Breast epithelium (tissue), 4 donors: ENCODE measurements at regions not wholly inside any gene's neighbourhood (a gene's known extent, or its start where the extent isn't known, plus 50 kb on each side); places are given as distances from the start of the nearest gene placed in this dataset.
A peak's percentile ranks its signal among the peaks of the same experiment; 100 is the strongest.

ENCODE experiments used
- DNase-seq, 2 donors: peaks; one replicate each; pipeline ENCODE4 v3.0.0-alpha.2; 2019; ENCODE audit warnings: low spot score in 2 of 2
- H3K27ac ChIP-seq, 2 donors: fragments of 200-600 bp; sonication (generic) in 1 of 2; one replicate each; pipeline ENCODE4 v1.5.1; 2016 to 2019; ENCODE audit warnings: mild to moderate bottlenecking in 1 of 2
- H3K27me3 ChIP-seq, 2 donors: fragments of 200-600 bp; sonication (generic) in 1 of 2; one replicate each; pipeline versions ENCODE4 v1.5.1 to v1.6.0; 2017 to 2019; ENCODE audit warnings: control low read depth in 1 of 2, mild to moderate bottlenecking in 1 of 2
- H3K36me3 ChIP-seq: fragments of 200-600 bp; one replicate; pipeline ENCODE4 v1.5.1; 2019
- H3K4me1 ChIP-seq, 2 donors: fragments of 200-600 bp; sonication (generic); one replicate each; pipeline ENCODE4 v1.5.1; 2016 to 2019; ENCODE audit warnings: control low read depth in 1 of 2
- H3K4me3 ChIP-seq, 3 donors: fragments of 200-600 bp; sonication (generic); 1 replicate in 2 of 3; 2 replicates in 1 of 3; pipeline ENCODE4 v1.5.1; 2016 to 2019; ENCODE audit warnings: mild to moderate bottlenecking in 3 of 3, moderate library complexity in 2 of 3
- H3K9me3 ChIP-seq, 2 donors: fragments of 200-600 bp; sonication (generic) in 1 of 2; one replicate each; pipeline ENCODE4 v1.5.1; 2016 to 2019; ENCODE audit warnings: control low read depth in 1 of 2
- POLR2A ChIP-seq: fragments of 450-650 bp; IDR thresholded peaks from one replicate; pipeline ENCODE4 v1.6.1; 2016; ENCODE audit warnings: antibody characterized with exemption, mild to moderate bottlenecking, moderate library complexity
- POLR2AphosphoS5 ChIP-seq, 3 donors: sonication (generic); formaldehyde crosslinking; IDR thresholded peaks; one replicate each; pipeline ENCODE4 v1.6.1; 2017; ENCODE audit warnings: antibody characterized with exemption in 3 of 3
- intact Hi-C: fragments of 100-400 bp; cut with DNase I; formaldehyde crosslinking; loops from one replicate; pipeline ENCODE4 v1.15.1; 2023; ENCODE audit warnings: low total_unique reads
- TF ChIP-seq, protein P1 (sequence below), 3 donors: fragments of 450-650 bp; IDR thresholded peaks; one replicate each; pipeline ENCODE4 v1.5.1; 2016 to 2017; ENCODE audit warnings: antibody characterized with exemption in 3 of 3, mild to moderate bottlenecking in 3 of 3, moderate library complexity in 3 of 3

DNA sequence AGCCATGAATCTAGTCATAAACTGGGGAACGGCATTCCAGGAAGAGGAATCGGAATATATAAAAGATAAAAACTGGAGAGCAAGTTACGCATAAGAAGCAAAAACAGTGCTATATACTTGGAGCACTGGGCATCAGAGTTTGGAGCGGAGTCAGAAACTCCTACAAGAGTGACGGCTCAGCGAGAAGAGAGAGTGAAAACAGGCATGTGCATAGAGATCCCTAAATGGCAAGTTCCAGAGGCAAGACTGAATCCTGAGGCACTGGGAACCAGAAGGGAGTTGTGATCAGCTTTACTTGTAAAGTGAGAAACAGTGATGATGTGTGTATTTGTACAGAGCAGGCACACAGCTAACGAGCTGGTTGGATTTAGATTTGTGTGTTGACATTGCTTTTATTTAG is 514.4 kb upstream of the TNC start:
- intact Hi-C loops: no loop called here
- H3K4me3 ChIP-seq: no peak overlapping the region
- no peaks in the 10 kb centered on the region for H3K4me1 ChIP-seq
- no peaks in the 10 kb centered on the region for H3K9me3 ChIP-seq
- no peaks in the 10 kb centered on the region for H3K36me3 ChIP-seq
- H3K27me3 ChIP-seq: no peaks in the 10 kb centered on the region
- no peak overlapping the region for H3K27ac ChIP-seq
- TF ChIP-seq, protein P1, sequence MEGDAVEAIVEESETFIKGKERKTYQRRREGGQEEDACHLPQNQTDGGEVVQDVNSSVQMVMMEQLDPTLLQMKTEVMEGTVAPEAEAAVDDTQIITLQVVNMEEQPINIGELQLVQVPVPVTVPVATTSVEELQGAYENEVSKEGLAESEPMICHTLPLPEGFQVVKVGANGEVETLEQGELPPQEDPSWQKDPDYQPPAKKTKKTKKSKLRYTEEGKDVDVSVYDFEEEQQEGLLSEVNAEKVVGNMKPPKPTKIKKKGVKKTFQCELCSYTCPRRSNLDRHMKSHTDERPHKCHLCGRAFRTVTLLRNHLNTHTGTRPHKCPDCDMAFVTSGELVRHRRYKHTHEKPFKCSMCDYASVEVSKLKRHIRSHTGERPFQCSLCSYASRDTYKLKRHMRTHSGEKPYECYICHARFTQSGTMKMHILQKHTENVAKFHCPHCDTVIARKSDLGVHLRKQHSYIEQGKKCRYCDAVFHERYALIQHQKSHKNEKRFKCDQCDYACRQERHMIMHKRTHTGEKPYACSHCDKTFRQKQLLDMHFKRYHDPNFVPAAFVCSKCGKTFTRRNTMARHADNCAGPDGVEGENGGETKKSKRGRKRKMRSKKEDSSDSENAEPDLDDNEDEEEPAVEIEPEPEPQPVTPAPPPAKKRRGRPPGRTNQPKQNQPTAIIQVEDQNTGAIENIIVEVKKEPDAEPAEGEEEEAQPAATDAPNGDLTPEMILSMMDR (IDR thresholded peaks at IDR 0.05): no peak
- TF ChIP-seq POLR2AphosphoS5 (IDR thresholded peaks at IDR 0.05): no peak
- no peak for TF ChIP-seq POLR2A
- no peak for DNase-seq

DNA sequence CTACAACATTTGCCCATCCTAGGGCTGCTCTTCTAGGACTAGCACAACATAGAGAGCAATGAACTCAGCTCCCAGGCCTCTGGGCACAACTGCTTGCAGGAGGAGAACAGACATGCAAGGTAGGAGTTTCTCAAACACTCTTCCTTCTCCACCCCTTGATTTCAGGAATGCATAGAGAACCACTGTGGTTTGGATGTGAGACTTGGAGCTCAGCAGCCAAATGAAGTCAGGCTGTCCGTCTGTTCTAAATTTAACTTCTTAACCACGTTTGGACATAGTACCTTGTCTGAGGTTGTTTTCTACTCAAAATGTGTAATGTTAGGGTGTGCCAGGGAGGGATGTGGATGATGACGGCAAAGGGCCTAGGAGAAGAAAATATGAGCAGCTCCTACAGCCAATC is 515.1 kb upstream of the TNC start:
- Histone ChIP-seq H3K27me3 (no peaks in the 10 kb centered on the region), H3K27ac (no peak overlapping the region)
- intact Hi-C loops: no loop called here

DNA sequence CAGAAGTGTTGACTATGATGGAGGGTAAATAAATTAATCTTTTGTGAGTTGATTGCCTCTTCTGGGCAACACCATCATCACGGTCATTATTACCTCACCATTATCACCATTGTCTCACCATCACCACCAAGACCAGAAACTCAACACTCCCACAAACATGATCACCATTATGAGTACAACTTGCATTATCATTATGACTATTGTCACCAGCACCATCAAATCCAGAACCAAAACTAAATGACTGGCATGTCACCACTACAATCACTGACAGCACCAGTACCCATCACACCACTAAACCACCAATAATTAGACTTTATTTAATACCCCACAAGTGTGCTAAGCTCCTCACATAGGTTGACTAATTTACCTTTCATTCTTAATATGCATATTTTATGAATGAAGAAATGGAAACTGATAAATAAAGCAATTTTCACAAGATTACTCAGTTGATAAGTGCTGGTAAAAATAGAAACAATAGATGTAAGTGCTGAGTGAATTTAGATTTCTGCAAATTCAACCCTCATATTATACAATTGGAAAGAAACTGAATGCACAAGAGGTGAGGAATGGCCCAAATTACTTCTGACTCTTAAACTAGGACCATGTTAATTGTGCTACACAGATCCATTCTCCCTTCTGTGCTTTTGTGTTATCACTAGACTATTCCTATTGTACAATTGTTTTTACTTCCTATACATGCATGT is 517.8 kb upstream of the PAPPA start:
- intact Hi-C loops: no loop called here
- H3K4me3 ChIP-seq: no peak overlapping the region
- no peak overlapping the region for H3K27ac ChIP-seq
- no peaks in the 10 kb centered on the region for H3K27me3 ChIP-seq
- TF ChIP-seq POLR2A: no peak
- TF ChIP-seq POLR2AphosphoS5 (IDR thresholded peaks at IDR 0.05): no peak
- TF ChIP-seq, protein P1 (IDR thresholded peaks at IDR 0.05): no peak
- H3K36me3 ChIP-seq: no peaks in the 10 kb centered on the region
- no peak for DNase-seq
- H3K4me1 ChIP-seq: no peaks in the 10 kb centered on the region
- H3K9me3 ChIP-seq: no peaks in the 10 kb centered on the region

More for the DNA sequence above, 515.1 kb upstream of the TNC start:
- Histone ChIP-seq H3K4me1 (no peaks in the 10 kb centered on the region), H3K9me3 (no peaks in the 10 kb centered on the region), H3K36me3 (no peaks in the 10 kb centered on the region), H3K4me3 (no peak overlapping the region)
- TF ChIP-seq, protein P1 (IDR thresholded peaks at IDR 0.05): no peak
- DNase-seq: peak in 1 of 2 donors; percentile 31

DNA sequence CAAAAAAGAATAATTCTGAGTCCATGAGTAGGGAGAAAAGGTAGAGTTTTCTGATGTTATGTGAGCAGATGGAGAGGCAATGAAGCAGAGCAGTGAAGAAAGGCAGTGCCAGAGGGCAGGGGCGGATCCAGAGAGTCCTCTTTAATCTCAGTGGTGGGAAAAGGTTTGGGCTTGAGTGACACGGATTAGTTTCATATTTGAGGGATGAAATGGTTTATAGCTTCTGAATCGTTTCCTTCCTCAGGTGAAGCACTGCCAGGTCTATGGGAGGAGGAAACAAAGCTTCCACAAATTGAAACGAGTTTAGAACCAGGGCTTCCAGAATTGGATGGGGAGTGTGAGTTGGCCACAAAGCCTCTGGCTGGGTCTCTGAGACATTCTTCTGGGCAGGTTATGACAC is 517.0 kb upstream of the PAPPA start:
- no peaks in the 10 kb centered on the region for H3K36me3 ChIP-seq
- TF ChIP-seq POLR2AphosphoS5 (IDR thresholded peaks at IDR 0.05): no peak
- no peak for TF ChIP-seq POLR2A
- TF ChIP-seq, protein P1 (IDR thresholded peaks at IDR 0.05): no peak
- DNase-seq: no peak
- intact Hi-C loops: no loop called here
- H3K4me1 ChIP-seq: no peaks in the 10 kb centered on the region
- no peaks in the 10 kb centered on the region for H3K27me3 ChIP-seq
- no peak overlapping the region for H3K27ac ChIP-seq
- no peaks in the 10 kb centered on the region for H3K9me3 ChIP-seq
- H3K4me3 ChIP-seq: no peak overlapping the region

DNA sequence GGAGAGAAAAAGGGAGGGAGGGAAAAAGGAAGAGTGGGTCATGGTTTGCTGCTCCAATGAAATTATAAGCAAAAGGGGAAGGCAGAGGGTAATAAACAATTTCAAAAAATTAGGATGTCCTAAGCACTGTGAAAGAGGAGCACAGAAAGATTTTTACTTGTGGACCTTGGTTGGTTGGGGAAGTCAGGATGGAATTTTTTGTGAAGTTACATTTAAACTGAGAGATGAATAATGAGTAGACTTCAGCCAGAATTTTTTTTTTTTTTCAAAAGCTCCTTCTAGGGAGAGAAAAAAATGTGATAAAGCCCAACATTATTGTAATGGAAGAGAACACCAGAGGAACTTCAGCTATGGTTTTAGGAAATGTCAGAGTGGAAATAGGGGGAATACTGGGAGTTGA is 515.9 kb upstream of the PAPPA start:
- intact Hi-C loops: no loop called here

More for the DNA sequence above, 515.9 kb upstream of the PAPPA start:
- Histone ChIP-seq H3K4me3 (no peak overlapping the region), H3K4me1 (no peaks in the 10 kb centered on the region), H3K27me3 (no peaks in the 10 kb centered on the region), H3K9me3 (no peaks in the 10 kb centered on the region), H3K27ac (no peak overlapping the region), H3K36me3 (no peaks in the 10 kb centered on the region)
- DNase-seq: no peak
- TF ChIP-seq POLR2A (no peak), POLR2AphosphoS5 (IDR thresholded peaks at IDR 0.05) (no peak)
- TF ChIP-seq, protein P1 (IDR thresholded peaks at IDR 0.05): no peak
